GM12892 (cell line): ENCODE measurements at regions not wholly inside any gene's neighbourhood (a gene's known extent, or its start where the extent isn't known, plus 50 kb on each side); places are given as distances from the start of the nearest gene placed in this dataset.
"Not testable (repeated sequence)": the region's sequence is repeated elsewhere in the genome, so short reads cannot be mapped to it uniquely, and the experiment has no call there.

Experiments
- POLR2A ChIP-seq: IDR thresholded peaks from 2 replicates; pipeline ENCODE4 v1.6.1; 2011; ENCODE audit warnings: low read depth, low read length, control low read depth
- TAF1 ChIP-seq: IDR thresholded peaks from 2 replicates; pipeline ENCODE4 v1.6.1; 2011; ENCODE audit warnings: low read depth, mild to moderate bottlenecking, control low read depth, low read length, borderline replicate concordance

- not testable (repeated sequence) for TF ChIP-seq POLR2A, TAF1
These were observed 63.3 kb upstream of the TEX264 start for GRCh38 chr3:51607591-51608325.
